HFFc6 (cell line): ENCODE measurements at regions not wholly inside any gene's neighbourhood (a gene's known extent, or its start where the extent isn't known, plus 50 kb on each side); places are given as distances from the start of the nearest gene placed in this dataset.

ENCODE experiments used
- DNase-seq: peaks from one replicate; pipeline ENCODE4 v3.0.0-alpha.2; 2018
- H3K27ac Mint-ChIP-seq: 2 replicates; pipeline ENCODE4 v1.8.0; 2020; ENCODE audit warnings: mild to moderate bottlenecking, mixed read lengths
- H3K27me3 Mint-ChIP-seq: 2 replicates; pipeline ENCODE4 v1.8.0; 2021; ENCODE audit warnings: mild to moderate bottlenecking, moderate library complexity, mixed read lengths; ENCODE audit not compliant: insufficient read depth
- H3K36me3 Mint-ChIP-seq: 2 replicates; pipeline ENCODE4 v1.8.0; 2021; ENCODE audit warnings: low read depth, mixed read lengths
- H3K4me1 Mint-ChIP-seq: 2 replicates; pipeline ENCODE4 v1.8.0; 2020; ENCODE audit warnings: low read depth, mixed read lengths
- H3K4me3 Mint-ChIP-seq: 2 replicates; pipeline ENCODE4 v1.8.0; 2020; ENCODE audit warnings: mild to moderate bottlenecking, moderate library complexity, mixed read lengths
- H3K9me3 Mint-ChIP-seq: 2 replicates; pipeline ENCODE4 v1.8.0; 2020; ENCODE audit warnings: mild to moderate bottlenecking, mixed read lengths
- TF ChIP-seq, protein P1 (sequence below): fragments of 200-600 bp; sonication (generic); IDR thresholded peaks from 2 replicates; pipeline ENCODE4 v1.5.0; 2021; ENCODE audit warnings: antibody characterized with exemption, mild to moderate bottlenecking

DNA sequence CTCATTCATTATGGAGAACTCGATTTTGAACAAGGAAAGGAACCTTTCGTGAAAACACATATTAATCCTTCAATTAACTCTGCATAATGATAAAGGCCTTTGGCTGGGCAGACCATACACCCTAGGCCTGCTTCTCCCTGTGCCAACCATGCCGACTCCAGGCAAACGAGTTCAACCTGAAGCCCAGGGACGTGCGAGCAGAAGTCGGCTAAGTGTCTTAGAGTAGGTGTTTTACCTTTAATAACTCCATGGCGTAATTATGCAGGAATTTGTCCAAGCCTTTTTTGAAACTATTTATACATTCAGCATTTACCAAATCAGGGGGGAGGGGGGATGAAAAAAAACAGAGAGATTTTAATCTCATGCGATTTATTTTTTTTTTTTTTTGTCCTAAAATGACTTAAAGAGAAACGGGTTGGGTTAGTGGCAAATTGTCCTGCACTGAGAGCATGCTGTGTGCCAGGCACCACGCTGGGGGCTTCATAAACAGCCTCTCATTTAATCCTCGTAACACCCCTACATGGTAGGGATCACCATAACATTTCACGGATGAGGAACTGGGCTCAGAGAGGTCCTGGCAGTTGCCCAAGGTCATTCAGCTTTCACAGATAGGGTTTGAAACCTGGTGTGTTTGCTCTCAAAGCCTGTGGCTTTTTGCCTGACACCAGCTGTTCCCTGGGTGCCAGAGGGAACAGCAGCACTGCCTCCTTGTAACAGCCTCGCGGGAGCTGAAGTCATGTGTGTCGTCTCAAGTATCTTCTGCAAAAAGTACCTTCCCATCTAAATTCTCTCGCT, 423.9 kb downstream of the MN1 start:
- DNase-seq = no peak
- Mint-ChIP-seq H3K9me3 (no peaks in the 10 kb centered on the region), H3K27ac (no peak overlapping the region), H3K27me3 (peaks cover 40% of the 10 kb centered on the region), H3K36me3 (no peaks in the 10 kb centered on the region), H3K4me1 (no peaks in the 10 kb centered on the region), H3K4me3 (no peak overlapping the region)
- TF ChIP-seq, protein P1, sequence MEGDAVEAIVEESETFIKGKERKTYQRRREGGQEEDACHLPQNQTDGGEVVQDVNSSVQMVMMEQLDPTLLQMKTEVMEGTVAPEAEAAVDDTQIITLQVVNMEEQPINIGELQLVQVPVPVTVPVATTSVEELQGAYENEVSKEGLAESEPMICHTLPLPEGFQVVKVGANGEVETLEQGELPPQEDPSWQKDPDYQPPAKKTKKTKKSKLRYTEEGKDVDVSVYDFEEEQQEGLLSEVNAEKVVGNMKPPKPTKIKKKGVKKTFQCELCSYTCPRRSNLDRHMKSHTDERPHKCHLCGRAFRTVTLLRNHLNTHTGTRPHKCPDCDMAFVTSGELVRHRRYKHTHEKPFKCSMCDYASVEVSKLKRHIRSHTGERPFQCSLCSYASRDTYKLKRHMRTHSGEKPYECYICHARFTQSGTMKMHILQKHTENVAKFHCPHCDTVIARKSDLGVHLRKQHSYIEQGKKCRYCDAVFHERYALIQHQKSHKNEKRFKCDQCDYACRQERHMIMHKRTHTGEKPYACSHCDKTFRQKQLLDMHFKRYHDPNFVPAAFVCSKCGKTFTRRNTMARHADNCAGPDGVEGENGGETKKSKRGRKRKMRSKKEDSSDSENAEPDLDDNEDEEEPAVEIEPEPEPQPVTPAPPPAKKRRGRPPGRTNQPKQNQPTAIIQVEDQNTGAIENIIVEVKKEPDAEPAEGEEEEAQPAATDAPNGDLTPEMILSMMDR = no peak

DNA sequence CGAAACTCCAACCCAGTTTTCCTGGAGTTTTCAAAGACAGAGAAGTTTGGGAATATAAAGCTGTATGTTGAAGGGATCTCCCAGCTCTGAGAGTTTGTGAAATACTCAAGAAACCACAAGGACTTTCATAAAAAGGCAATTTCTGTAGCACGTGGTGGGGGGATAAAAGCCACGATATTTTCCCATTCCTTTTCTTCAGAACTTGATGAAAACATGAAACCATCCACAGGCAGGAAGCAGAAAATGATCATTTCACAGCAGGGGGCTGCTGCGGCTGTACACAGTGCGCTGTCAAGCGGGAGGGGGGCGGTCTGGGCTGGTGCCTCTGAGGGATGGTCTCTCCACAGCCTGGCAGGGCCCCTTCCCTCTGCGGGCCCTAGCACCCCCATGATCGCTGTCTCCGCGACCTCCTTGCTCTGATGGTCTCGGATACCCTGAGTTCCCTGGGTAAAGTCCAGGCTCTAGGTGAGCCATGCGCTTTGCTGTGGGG, 423.2 kb downstream of the MN1 start:
- Mint-ChIP-seq H3K36me3 (no peaks in the 10 kb centered on the region), H3K4me1 (no peaks in the 10 kb centered on the region), H3K4me3 (no peak overlapping the region), H3K9me3 (no peaks in the 10 kb centered on the region), H3K27me3 (peaks cover 44% of the 10 kb centered on the region), H3K27ac (no peak overlapping the region)
- TF ChIP-seq, protein P1 = no peak
- DNase-seq = no peak

DNA sequence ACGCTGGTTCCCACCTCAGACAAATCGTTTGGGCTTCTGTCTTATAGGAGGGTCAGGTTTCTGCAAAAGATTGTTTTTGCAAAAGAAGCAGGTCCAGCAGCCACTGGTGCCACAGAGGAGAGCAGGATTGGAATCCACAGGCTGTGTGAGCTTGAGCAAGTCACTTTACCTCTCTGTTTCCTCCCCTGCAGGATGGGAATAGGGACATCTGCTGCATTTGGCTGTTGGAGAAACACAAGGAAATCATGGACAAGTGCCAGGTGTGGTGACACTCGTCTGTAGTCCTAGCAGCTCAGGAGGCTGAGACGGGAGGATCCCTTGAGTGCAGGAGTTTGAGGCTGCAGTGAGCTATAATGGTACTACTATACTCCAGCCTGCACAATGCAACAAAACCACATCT, 422.6 kb downstream of the MN1 start:
- no peak overlapping the region for H3K4me3 Mint-ChIP-seq
- no peaks in the 10 kb centered on the region for H3K4me1 Mint-ChIP-seq
- no peaks in the 10 kb centered on the region for H3K9me3 Mint-ChIP-seq
- no peaks in the 10 kb centered on the region for H3K36me3 Mint-ChIP-seq
- H3K27ac Mint-ChIP-seq = no peak overlapping the region
- peaks cover 40% of the 10 kb centered on the region for H3K27me3 Mint-ChIP-seq
- TF ChIP-seq, protein P1 = no peak
- DNase-seq = no peak

DNA sequence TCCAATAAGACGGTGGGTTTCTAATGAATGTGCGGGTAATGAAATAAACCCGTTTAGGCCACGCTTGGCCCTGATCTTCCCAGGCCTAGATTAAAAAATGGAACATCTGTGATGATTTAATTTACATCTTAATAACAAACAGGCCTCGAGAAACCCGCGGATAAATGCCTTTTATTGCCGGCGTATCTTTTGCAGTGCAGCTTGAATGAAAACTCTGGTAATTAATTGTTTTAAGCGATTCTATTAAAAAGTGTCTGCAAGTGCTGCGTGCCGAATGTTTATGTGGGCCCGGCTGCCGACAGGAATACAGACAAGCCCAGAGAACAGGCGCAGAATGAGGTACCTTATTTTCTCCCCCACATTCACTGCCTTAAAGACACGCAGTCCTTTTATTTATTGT, 420.7 kb downstream of the MN1 start:
- H3K27me3 Mint-ChIP-seq = peaks cover 45% of the 10 kb centered on the region
- TF ChIP-seq, protein P1 = no peak
- H3K27ac Mint-ChIP-seq = no peak overlapping the region
- DNase-seq = no peak
- H3K4me3 Mint-ChIP-seq = no peak overlapping the region
- no peaks in the 10 kb centered on the region for H3K36me3 Mint-ChIP-seq
- H3K4me1 Mint-ChIP-seq = no peaks in the 10 kb centered on the region
- no peaks in the 10 kb centered on the region for H3K9me3 Mint-ChIP-seq

- TF ChIP-seq, protein P1 = no peak
- peaks cover 45% of the 10 kb centered on the region for H3K27me3 Mint-ChIP-seq
- H3K36me3 Mint-ChIP-seq = no peaks in the 10 kb centered on the region
- no peak for DNase-seq
- H3K4me1 Mint-ChIP-seq = no peaks in the 10 kb centered on the region
- no peaks in the 10 kb centered on the region for H3K9me3 Mint-ChIP-seq
- no peak overlapping the region for H3K27ac Mint-ChIP-seq
- no peak overlapping the region for H3K4me3 Mint-ChIP-seq
Measured at GRCh38 chr22:27381552-27381951, 420.0 kb downstream of the MN1 start.
